ENCODE measurements at regions not wholly inside any gene's neighbourhood (a gene's known extent, or its start where the extent isn't known, plus 50 kb on each side); places are given as distances from the start of the nearest gene placed in this dataset.

DNA sequence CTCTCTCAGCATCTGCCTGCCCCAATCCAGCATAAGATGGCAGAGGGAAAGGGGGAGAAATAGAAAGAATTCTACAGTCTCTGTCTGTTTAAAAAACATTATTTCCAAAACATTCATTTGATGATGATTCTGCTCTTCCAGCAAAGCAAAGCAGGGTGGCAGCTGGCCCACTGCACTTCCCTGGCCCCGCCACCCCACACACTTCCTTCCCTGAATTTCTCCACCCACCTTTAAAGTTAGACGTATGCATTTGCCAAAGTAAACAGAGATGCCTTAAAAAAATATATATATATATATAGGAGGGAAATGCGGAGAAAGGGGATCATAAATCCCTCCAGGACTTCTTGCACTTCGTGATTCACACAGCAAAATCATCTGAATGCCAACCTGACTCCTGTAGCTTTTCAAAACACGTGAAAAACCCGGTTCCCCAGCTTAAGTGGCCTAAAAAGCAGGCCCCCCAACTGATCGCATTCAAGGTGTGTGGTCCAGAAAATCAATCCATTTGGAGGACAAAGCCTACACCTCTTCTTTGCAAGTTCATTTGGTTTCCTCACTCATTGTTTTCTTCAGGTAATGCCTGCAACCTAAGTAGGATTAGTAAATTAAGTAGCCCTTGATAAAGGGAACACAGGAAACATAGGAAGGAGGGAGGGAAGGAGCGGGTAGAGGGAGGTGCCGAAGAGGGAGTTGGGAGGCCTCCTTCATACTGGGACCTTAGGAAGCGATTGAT, 68.8 kb downstream of the LLPH start (continued):
- TF ChIP-seq ZNF138 (tag by site-specific recombination; IDR thresholded peaks at IDR 0.05; ENCODE audit: borderline replicate concordance) = no peak

DNA sequence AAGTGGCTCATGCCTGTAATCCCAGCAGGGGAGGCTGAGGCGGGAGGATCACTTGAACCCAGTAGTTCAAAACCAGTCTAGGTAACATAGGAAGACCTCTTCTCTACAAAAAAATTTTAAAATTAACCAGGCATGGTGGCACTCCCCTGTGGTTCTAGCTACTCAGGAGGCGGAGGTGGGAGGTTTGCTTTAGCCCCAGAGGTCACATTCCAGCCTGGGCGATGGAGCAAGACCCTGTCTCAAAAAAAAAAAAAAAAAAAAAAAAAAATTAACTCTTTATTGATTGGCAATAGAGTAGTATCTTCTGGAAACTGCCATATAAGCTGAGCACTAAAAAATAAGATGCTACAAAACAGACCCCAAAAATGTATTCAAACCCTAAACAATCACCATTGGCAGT, 69.5 kb downstream of the LLPH start:
- H3K36me3 ChIP-seq (ENCODE audit: control insufficient read depth in 2 of 2, insufficient read depth in 1 of 2, low read length in 2 of 2) = no peaks in the 10 kb centered on the region
- CTCF ChIA-PET = interaction anchor here (0.6 kb wide), 1 partner anchor 67 kb away, joined by 3 read pairs; no protein-coding TSS in a partner anchor
- no peaks in the 10 kb centered on the region for H3K9me3 ChIP-seq (ENCODE audit: control insufficient read depth, insufficient read depth, low read depth, low read length)
- no peak overlapping the region for H3K4me3 ChIP-seq (ENCODE audit: low read depth, low read length)
- TF ChIP-seq ZNF362 (tag by site-specific recombination; IDR thresholded peaks at IDR 0.05) (peak; percentile 80), ZNF596 (tag by site-specific recombination; IDR thresholded peaks at IDR 0.05) (no peak)
- H3K4me1 ChIP-seq (ENCODE audit: control insufficient read depth, insufficient read depth, low read length) = peaks cover 51% of the 10 kb centered on the region
- POLR2A ChIA-PET = interaction anchor here (0.6 kb wide), 1 partner anchor 12 kb away, joined by 5 read pairs; no protein-coding TSS in a partner anchor
- H3K27ac ChIP-seq (ENCODE audit: extremely low read depth, low read depth, low read length) = no peak overlapping the region

GRCh38 chr12:66060163-66060907, 70.2 kb downstream of the LLPH start:
- Histone ChIP-seq H3K9me3 (ENCODE audit: control insufficient read depth, insufficient read depth, low read depth, low read length) (no peaks in the 10 kb centered on the region), H3K36me3 (ENCODE audit: control insufficient read depth in 2 of 2, insufficient read depth in 1 of 2, low read length in 2 of 2) (no peaks in the 10 kb centered on the region), H3K4me3 (ENCODE audit: low read depth, low read length) (no peak overlapping the region), H3K4me1 (ENCODE audit: control insufficient read depth, insufficient read depth, low read length) (peaks cover 44% of the 10 kb centered on the region), H3K27ac (ENCODE audit: extremely low read depth, low read depth, low read length) (no peak overlapping the region)
- ChIA-PET POLR2A (no interaction called here), CTCF (no interaction called here)
- TF ChIP-seq ZNF654 (tag by site-specific recombination; IDR thresholded peaks at IDR 0.05; ENCODE audit: low read depth) (no peak), IKZF3 (tag by site-specific recombination; IDR thresholded peaks at IDR 0.05) (no peak), ZNF501 (tag by site-specific recombination; IDR thresholded peaks at IDR 0.05) (no peak), YY2 (tag by site-specific recombination; IDR thresholded peaks at IDR 0.05) (no peak), ZNF335 (tag by site-specific recombination; conservative IDR thresholded peaks at IDR 0.05) (no peak), FEZF1 (tag by site-specific recombination; IDR thresholded peaks at IDR 0.05) (peak; percentile 97), ZNF843 (tag by site-specific recombination; IDR thresholded peaks at IDR 0.05) (0 out of 2 replicates have a peak, but pooled peaks have one; percentile 30), ZNF292 (tag by site-specific recombination; IDR thresholded peaks at IDR 0.05; ENCODE audit: borderline replicate concordance, low read depth) (no peak), ZNF324 (tag by site-specific recombination; IDR thresholded peaks at IDR 0.05) (no peak), ZNF792 (tag by site-specific recombination; IDR thresholded peaks at IDR 0.05) (no peak), OSR2 (tag by site-specific recombination; IDR thresholded peaks at IDR 0.05) (peak; percentile 87), ZNF837 (tag by site-specific recombination; IDR thresholded peaks at IDR 0.05) (no peak), ZNF785 (tag by site-specific recombination; IDR thresholded peaks at IDR 0.05) (no peak), ZFP3 (tag by site-specific recombination; IDR thresholded peaks at IDR 0.05; ENCODE audit: low read depth) (no peak), ZNF184 (tag by site-specific recombination; IDR thresholded peaks at IDR 0.05) (no peak), SCRT1 (tag by site-specific recombination; IDR thresholded peaks at IDR 0.05; ENCODE audit: borderline replicate concordance) (peak; percentile 11; the same call in 1 of the 2 replicates), ZNF624 (tag by site-specific recombination; IDR thresholded peaks at IDR 0.05) (no peak)
- TF ChIP-seq, protein P1, sequence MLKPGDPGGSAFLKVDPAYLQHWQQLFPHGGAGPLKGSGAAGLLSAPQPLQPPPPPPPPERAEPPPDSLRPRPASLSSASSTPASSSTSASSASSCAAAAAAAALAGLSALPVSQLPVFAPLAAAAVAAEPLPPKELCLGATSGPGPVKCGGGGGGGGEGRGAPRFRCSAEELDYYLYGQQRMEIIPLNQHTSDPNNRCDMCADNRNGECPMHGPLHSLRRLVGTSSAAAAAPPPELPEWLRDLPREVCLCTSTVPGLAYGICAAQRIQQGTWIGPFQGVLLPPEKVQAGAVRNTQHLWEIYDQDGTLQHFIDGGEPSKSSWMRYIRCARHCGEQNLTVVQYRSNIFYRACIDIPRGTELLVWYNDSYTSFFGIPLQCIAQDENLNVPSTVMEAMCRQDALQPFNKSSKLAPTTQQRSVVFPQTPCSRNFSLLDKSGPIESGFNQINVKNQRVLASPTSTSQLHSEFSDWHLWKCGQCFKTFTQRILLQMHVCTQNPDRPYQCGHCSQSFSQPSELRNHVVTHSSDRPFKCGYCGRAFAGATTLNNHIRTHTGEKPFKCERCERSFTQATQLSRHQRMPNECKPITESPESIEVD (tag by site-specific recombination; IDR thresholded peaks at IDR 0.05) = peak; percentile 73
- TF ChIP-seq, protein P2, sequence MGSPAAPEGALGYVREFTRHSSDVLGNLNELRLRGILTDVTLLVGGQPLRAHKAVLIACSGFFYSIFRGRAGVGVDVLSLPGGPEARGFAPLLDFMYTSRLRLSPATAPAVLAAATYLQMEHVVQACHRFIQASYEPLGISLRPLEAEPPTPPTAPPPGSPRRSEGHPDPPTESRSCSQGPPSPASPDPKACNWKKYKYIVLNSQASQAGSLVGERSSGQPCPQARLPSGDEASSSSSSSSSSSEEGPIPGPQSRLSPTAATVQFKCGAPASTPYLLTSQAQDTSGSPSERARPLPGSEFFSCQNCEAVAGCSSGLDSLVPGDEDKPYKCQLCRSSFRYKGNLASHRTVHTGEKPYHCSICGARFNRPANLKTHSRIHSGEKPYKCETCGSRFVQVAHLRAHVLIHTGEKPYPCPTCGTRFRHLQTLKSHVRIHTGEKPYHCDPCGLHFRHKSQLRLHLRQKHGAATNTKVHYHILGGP (tag by site-specific recombination; IDR thresholded peaks at IDR 0.05) = no peak
